C4-2B (cell line): ENCODE measurements at regions not wholly inside any gene's neighbourhood (a gene's known extent, or its start where the extent isn't known, plus 50 kb on each side); places are given as distances from the start of the nearest gene placed in this dataset.
"Not testable (repeated sequence)": the region's sequence is repeated elsewhere in the genome, so short reads cannot be mapped to it uniquely, and the experiment has no call there.

ENCODE experiments used
- H3K27ac ChIP-seq: fragments of 450-650 bp; 2 replicates; pipeline ENCODE4 v1.5.1; 2017
- ZFX ChIP-seq: fragments of 450-650 bp; IDR thresholded peaks from 2 replicates; pipeline ENCODE4 v1.6.1; 2017
- TF ChIP-seq, protein P1 (sequence below): fragments of 450-650 bp; conservative IDR thresholded peaks from 2 replicates; pipeline ENCODE4 v1.5.1; 2017; ENCODE audit warnings: mild to moderate bottlenecking

DNA sequence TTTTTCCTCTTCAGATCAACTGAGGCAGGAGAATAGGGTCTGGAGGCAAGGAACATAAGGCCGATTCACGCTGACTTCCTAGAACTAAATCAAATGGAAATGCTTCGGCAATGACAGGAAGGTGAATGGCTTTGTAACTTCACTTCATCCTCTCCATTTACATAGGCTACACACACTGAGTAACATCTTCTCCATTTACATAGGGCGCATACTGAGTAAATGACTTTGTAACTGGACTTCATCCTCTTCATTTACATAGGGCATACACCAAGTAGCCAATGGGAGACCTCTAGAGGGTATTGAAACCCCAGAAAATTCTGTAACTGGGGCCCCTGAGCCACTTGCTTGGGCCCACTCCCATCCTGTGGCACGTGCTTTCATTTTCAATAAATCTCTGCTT, 71.0 kb upstream of the CPSF6 start:
- TF ChIP-seq ZFX = no peak
- TF ChIP-seq, protein P1, sequence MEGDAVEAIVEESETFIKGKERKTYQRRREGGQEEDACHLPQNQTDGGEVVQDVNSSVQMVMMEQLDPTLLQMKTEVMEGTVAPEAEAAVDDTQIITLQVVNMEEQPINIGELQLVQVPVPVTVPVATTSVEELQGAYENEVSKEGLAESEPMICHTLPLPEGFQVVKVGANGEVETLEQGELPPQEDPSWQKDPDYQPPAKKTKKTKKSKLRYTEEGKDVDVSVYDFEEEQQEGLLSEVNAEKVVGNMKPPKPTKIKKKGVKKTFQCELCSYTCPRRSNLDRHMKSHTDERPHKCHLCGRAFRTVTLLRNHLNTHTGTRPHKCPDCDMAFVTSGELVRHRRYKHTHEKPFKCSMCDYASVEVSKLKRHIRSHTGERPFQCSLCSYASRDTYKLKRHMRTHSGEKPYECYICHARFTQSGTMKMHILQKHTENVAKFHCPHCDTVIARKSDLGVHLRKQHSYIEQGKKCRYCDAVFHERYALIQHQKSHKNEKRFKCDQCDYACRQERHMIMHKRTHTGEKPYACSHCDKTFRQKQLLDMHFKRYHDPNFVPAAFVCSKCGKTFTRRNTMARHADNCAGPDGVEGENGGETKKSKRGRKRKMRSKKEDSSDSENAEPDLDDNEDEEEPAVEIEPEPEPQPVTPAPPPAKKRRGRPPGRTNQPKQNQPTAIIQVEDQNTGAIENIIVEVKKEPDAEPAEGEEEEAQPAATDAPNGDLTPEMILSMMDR = no peak
- no peak overlapping the region for H3K27ac ChIP-seq

DNA sequence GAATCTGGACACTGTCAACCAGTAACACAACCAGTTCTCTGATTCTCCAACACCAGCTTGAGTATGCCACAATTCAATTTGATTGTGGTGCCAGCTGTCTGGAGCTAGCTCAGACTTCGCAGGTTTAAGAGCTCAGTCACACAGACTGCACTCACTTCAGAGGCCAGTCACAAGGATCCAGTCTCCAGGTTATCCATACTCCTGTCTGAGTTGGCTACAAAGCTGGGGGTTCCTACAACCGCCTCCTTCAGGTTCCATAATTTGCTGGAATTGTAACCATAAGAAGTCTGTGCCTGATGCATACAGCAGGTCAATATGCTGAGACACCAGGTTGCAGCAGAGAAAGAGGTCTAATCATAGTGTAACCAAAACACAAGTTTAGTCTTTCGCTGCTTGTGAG, 70.5 kb upstream of the CPSF6 start:
- no peak for TF ChIP-seq ZFX
- TF ChIP-seq, protein P1 = no peak
- no peak overlapping the region for H3K27ac ChIP-seq

DNA sequence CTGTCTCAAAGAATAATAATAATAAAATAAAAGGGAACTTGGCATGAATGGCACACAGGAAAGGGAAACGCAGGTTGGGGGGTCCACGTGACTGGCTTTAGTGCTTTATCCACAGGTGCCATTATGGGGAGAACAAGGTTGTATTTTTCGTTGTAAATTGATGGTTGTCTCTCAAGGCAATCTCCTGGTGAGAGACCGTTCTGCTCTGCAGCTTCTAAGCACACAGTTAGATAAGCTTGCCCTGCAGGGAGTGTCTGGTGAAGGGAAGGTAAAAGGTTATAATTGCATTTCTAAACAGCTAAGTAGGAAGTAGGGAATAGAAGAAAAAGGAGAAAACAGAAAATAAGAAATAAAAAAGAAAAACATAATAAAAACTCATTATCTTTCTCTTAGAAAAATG, 69.1 kb upstream of the CPSF6 start:
- no peak overlapping the region for H3K27ac ChIP-seq
- TF ChIP-seq, protein P1 = no peak
- TF ChIP-seq ZFX = no peak

DNA sequence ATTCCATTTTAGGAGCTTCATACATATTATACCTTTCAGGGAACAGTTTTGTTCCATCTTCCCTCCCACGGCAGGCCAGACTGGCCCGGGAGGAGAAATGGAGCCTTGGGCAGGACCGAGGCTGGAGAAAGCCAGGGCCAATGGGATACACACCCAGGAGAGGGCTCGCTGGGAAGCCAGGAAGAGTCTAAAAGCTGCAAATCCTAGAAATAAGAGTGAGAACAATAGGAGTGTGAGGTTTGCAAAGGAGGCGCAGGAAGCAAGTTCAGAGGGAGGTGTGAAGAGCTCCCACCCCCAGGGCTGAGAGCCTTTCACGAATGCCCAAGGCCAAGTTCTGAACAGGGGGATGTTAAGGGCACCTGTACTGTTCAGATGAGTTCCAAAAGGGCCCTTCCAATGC, 67.5 kb upstream of the CPSF6 start:
- TF ChIP-seq, protein P1 = no peak
- no peak for TF ChIP-seq ZFX
- no peak overlapping the region for H3K27ac ChIP-seq

DNA sequence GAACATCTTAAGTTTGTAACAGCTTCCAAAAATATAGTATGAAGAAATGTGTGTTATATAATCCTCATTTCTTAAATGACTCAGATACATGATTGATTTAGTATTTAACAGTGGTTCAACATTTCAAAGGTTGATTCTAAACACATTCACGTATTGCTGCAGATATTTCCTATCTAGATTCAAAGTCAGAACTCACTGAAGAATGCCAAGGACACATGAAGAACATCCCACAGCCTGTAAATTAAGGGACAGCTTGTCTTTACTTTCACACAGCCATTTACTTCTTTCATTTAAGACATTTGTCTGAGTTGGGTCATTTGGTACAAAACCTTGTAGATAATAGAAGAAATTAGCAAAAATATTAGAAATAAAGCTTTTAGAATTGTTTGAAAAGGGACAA, 66.9 kb upstream of the CPSF6 start:
- H3K27ac ChIP-seq = no peak overlapping the region
- TF ChIP-seq, protein P1 = no peak

DNA sequence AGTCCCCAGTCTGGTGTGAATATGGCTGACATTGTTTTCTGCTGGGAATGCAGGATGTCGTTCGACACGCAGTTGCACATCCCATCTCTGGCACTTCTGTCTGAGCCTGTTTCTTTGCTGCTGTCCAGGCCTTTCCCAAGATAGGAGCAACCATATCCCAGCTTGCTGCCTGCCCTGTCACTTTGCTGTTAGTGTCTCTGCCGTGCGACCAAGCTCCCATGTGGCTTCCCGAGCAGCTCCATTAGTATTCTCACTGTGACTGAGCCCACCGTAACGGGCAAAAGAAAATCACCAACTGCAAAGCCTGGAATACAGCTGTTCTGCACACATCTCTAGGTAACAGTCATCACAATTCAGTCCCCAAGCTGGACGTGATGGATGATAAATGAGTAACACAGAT, 66.0 kb upstream of the CPSF6 start:
- TF ChIP-seq, protein P1 = no peak
- TF ChIP-seq ZFX = no peak
- no peak overlapping the region for H3K27ac ChIP-seq

DNA sequence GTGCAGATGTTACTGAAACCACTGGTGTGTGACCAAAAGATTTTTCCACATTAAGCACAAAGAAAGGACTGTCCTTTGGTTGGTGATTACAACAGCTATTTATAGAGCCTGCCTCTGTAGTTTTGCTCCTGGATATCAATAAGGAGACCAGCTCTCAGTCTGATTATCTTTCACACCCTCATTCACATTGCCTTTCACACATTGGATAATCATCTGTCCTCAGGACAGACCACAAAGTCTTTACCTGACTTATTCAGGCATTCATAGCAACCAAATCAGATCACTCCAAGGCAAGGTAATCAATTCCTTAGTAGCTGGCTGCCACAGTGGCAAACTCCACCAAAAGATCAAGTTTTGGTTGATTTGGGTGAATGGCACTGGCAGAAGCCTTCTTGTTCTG, 59.6 kb upstream of the CPSF6 start:
- TF ChIP-seq, protein P1 = no peak
- no peak for TF ChIP-seq ZFX
- H3K27ac ChIP-seq = no peak overlapping the region

DNA sequence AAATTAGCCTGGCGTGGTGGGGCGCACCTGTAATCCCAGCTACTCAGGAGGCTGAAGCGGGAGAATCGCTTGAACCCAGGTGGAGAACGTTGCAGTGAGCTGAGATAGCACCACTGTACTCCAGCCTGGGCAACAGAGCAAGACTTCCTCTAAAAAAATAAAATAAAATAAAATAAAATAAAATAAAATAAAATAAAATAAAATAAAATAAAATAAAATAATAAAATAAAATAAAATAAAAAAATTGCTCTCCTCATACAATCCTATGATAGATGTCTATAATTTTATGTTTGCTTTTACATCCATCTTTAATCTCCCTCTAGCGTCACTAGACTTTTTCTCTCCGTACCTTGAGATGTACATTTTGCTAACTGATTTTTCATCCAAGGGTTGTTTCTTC, 51.8 kb upstream of the CPSF6 start:
- H3K27ac ChIP-seq = not testable (repeated sequence)
